NCI-H2081 (cell line): ENCODE measurements at regions not wholly inside any gene's neighbourhood (a gene's known extent, or its start where the extent isn't known, plus 50 kb on each side); places are given as distances from the start of the nearest gene placed in this dataset.

Experiments
- DNase-seq, 2 experiments: peaks; one replicate each; lab custom pipeline; 2025; lab: John Stamatoyannopoulos, UW

DNA sequence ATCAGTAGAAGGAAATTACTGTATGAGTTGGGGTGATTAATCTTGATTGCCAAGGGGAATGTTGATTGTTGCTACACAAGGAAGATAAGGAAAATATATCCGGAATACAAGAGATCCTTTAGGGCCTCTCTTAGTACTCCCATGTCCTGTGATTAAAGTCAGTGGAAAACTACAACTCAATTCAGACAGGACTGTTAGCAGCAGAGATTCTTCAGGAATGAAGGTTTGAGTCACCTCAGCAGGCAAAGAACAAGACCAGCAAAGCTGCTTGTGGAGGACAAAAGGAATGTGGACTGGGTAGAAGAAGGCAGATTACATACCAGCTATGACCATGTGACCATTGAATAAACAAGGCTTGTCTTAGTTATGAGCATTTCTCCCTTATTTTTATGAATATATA is 478.2 kb downstream of the BUD13 start:
- no peak for DNase-seq

DNA sequence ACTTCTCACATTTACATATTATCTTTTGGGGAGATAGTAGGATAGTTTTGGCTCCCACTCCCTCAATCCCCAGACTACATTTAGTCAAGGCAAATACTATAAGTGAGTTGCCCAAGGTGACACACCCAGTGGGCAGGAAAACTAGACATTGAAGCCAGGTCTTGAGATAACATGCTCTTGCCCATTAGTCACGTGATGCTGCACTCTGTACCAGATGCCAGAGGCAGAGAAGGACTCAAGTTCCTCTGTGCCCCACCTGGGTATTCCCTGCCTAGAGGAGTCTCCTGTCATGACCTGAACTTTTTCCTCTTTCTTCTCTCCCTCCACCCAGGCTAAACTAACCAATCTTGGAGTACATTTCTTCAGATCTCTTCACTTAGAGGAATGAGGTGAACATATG is 484.9 kb downstream of the BUD13 start:
- DNase-seq, result no peak

DNA sequence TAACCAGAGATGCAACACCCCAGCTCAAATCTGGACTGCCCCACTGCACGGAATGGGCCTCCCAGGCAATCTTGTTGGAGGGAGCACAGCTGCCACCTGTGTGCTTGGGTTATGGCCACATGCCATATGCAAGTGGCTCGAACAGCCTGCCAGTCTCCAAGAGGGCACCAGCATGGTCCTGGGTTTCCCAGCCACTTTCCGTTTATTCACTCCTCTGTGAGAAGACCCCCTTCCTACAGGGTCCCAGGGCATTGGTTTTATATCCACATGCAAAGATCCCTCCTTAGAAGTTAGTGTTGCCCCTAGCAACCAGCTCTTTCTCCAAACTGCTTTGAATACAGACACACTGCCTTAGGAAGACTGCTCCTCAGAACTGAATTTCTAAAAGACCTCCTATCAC is 487.8 kb downstream of the BUD13 start:
- DNase-seq, result no peak

DNA sequence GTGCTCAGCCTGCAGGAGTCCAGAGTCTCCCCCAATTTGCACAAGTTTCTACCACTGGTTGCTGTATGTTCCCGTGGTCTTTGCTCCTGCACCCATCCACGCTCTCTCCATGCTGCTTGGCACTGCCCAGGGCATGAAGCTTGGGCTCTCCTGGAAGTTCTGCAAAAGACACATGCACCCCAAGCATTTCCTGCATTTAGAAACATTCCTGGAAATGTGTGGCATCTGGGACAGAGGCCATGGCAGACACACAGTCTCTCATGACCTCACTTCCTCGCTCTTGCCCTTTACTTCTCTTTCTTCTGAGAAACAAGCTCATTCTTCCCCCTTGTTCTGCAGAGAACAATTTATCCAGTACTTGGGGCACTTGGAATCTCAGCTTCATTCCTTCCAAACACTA is 489.5 kb downstream of the BUD13 start:
- DNase-seq, result no peak

DNA sequence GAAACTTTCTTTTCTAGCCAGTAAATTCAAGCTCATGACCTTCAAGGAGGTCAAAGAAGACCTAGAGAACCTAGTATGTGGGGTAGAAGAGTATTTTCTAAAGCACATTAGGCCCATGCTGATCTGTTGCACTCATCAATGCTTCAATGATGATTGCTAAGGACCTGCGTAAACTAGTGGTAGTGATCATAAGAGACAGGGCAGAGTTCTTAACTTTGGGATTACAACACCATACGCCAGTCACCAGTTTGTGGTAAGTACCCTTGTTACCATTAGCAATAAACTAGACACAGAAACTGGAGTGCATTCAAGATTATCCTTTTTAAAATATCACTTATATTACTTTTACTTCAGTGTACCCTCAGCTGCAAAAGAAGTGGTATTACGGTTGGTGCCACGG is 490.3 kb downstream of the BUD13 start:
- no peak for DNase-seq

DNA sequence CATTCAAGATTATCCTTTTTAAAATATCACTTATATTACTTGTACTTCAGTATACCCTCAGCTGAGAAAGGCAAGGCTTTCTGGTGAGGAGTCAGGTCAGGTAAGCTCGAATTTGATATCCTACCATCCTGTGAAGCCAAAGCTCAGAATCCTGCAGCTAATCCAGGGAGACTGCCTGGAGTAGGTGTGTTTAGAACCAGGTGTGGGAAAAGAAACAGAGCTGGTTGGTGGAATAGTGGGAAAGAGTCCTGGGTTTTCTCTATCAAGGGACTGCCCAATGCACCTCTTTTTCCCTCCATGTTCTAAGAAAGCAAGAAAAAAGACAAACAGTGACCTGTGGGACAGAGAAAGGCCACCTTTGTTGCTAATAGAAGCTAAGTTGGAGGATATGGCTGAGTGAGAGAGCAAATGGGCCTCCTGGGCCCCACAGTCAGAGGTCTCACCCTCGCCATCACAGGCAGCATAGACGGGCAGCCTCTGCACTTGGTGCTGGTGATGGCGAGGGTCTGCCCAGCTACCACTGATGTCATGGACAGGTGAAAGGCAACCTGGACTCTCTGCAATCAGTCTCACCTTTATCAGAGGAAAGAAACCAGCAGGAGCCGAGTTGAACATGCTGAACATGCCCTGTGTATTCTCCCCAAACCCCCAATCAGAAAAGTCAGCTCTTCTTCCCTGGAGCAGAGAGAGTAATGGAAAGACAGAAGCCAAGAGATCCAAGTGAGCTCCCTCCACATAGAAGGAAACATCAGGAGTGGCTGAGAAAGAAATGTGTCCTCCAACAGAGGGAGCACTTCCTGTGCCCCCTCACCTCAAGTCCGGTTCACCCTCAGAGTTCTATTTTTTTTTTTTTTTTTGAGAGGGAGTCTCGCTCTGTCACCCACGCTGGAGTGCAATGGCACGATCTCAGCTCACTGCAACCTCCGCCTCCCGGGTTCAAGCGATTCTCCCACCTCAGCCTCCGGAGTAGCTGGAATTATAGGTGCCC is 491.3 kb downstream of the BUD13 start:
- DNase-seq, result no peak

DNA sequence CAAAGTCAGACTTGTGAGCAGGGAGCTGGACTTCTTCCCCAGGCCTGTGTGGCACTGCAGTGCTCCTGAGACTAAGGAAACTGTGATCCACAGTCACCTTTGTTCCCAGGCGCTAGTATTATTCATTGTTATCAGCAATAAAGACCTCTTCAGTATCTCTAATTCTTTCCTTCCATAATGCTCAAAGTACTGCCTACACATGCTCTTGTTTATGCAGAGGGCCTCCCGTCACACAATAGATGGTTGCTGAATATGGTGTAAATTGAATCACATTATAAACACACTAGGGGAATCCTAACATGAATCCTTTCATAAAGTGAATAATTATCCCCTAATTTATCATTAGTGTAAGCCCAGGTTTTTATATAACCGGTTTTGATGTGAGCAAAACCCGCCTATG is 493.3 kb downstream of the BUD13 start:
- DNase-seq, result no peak

DNA sequence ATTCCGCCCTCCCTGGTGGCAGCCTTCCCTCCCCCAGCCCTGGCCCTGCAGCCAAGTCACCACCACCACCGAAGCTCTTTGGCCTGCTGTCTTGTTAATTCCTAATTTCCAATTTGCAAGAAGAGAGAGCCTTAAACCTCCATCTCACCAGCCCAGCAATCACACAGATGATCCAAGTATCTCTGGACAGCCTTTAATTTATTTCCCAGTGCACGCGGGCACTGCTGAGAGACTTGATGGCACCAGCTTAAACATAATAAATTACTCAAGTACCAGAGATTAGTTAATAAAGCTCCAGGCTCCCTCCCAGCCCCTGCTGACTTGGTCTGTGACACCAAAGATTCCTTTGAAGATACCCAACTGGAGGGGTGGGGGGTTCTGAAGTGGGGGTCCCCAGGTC is 494.7 kb downstream of the BUD13 start:
- DNase-seq, result no peak

DNA sequence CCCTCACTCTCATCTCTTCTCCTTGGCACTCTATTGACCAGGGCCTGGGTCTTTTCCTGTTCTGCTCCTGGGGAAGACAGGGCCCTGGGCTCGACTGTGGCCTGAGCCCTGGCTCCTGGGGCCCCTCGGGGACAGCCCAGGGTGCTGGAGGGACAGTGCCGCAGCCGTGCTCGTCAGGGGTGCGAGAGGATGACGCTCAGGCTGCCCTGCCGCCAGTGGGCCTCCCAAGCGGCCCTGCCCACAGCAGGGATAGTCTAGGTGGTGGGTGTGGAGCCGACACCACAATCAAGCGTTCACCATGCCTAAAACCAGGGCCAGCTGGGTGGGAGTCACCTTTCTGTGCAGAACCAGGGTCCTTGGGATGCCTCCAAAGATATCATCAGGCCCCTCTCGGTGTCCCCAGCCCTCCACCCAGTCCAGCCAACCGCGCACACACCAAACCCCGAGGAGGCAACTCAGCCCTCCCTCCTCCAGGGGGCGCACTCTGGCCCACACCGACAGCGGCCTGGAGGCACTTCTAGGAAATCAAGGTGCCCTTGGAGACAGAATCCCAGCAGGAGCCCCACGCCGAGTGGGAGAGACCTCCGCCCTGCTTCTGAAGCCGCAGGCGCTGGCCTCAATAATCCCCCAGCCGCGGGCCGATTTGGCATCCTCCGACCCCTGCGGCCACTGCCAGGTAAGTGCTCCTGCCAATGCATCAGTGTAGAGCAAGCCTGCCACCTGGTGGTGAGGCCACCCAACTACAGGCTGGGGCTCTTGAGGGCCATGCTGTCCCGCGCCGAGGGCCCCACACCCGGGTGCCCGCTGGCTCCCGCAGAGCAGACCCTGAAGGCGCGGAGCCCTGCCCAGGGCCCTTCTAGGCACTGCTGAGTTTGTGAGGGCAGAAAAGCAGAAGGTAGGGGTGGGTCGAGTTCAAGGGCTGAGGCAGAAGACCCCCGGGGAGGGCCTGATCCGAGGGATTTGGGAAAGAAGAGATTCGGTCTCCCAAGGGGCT is 496.4 kb downstream of the BUD13 start:
- DNase-seq, result peak; percentile 84 to 86

DNA sequence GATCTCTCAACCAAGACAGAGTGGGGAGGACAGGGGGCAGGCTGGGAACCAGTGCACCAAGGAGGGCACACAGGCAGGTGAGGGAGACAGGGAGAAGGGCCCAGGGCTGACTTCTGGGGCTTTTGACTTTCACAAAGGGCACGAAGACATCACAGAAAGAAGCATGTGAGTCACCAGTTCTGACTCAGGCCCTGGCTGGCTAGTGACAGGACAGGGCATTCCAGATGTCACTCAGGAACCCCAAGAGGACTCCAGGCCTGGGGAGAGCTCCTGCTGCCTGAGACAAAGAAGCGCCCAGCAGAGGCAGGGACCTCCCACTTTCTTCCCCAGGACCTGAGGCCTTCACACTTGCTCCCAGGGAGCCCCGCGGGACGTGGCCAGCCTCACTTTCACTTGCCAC is 497.2 kb downstream of the BUD13 start:
- DNase-seq, result no peak

DNA sequence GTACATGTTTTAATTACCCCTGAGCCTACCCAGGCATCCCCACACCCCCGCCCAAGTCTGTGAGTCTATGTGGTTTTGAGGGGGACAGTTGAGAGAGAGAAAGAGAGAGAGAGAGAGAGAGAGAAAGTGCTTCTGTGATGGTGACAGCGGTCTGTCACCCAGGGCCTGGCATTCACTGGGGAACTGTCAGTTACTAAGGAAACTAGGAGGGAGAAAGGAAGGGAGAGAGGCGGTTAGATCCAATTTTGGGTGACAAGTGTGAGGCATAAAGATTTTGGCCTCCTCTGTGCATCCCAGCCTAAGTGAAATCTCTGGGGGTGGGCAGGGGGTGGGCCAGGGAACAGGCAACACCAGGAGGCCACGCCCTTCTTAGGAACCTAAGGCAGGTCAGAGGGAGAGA is 498.3 kb downstream of the BUD13 start:
- DNase-seq, result no peak

DNA sequence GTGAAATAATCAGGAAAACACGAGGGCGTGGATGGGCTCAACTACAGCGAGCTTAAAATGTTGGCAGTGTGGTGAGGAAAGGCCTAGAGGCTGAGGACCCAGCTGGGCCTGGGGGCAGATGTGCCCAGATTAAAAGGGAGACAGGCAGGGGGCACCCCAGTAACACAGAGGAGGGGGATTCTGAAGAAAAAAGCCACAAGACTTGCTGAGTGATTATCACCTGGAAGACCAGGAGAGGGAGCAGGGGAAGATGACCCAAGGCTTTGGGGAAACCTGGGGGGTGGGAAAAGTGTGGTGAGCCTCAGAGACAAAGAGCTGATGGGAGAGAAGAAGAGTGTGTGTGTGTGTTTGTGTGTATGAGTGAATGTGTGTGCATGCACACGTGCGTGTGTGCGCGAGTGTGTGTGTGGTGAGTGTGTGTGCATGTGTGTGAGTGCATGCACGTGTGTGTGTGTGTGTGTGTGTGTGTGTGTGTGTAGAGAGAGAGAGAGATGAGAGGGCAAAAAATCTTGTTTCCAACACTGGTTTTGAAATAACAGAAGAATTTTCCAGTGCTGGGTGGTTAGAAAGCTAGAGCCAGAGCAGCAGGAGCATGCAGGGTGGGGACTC is 500.5 kb downstream of the BUD13 start:
- no peak for DNase-seq

DNA sequence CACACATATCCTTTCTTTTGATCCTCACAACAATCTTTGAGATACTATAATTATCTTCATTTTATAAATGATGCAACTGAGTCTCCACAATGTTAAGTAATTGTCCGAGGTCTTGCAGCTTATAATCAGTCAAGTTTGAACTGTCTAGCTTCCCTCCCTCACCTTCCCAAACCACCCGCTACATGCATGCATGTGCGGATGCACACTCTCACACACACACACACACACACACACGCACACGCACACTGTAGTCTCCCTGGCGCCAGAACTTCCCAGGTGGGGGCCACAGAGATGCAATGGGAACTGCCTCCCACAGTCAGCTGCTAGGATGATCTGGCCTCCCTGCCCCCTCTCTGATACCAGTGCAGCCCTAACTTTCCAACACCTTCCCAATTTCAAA is 501.3 kb downstream of the BUD13 start:
- no peak for DNase-seq

DNA sequence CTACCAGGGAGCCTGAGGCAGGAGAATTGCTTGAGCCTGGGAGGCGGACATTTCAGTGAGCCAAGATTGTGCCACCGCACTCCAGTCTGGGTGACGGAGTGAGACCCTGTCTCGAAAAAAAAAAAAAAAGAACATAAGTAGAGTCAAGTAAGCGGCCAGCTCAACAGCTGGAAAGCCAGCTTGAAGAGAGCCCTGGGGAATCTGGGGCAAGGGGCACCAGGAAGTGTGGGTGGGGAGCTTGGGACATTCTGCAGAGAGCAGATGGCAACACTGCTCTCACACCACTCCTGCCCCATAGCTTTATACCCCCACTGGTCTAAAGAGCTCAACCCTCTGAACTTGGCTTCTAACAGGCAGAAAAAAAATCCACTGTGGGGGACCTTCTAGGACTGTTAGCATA is 505.6 kb downstream of the BUD13 start:
- no peak for DNase-seq

DNA sequence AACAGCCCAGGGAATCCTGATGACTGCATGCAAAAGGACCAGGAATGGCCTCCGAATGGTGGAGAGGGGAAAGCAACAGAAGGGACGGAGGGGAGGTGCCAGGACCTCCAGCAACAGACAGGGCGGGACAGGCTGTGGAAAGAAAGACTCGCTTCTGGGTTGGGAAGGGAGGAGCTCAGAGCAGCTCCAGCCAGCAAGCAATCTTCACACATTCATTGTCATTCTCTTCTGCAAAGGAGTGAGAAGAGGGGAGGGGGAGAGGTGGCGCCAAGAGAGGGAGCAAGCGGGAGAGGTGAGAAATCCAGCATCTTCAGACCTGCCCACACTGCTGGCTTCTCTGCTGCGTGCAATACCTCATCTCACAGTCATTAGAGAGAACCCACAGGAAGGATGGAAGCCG is 509.0 kb downstream of the BUD13 start:
- no peak for DNase-seq

DNA sequence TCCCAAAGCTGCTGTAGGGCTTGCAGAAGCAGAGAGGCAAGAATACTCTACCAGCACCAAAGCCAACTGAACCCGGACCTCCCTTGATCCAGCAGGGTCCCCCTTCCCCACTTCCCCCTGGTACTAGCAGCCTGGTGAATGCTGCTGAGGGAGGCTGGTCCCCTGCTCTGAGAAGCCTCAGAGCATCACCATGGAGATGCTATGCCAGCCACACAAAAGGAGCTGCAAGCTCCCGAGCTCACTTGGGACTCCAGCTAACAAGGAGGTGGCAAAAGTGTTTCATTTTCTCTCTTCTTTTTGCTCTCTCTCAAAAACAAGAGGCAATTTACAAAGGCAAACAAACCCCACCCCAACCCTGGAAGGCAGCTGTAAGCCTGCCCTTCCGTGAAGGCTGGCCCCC is 509.8 kb downstream of the BUD13 start:
- no peak for DNase-seq

DNA sequence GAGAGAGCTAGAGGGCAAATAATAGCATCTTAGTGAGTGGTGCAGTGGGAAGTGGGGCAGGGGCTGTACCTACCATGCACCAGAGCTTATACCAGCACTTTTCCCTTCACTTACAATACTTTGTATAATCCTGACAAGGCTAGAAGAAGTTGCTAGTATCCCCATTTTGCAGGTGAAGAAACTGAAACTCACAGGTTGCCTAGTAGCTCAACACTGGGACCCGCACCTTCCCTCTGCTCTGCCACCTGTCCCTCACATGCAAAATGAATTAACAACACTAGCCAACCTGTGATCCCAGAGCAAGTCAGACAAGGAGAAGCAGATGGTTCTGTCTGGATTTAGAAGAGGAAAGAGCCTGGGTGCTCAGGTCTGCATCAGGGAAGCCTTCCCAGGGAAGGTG is 510.4 kb downstream of the BUD13 start:
- no peak for DNase-seq

DNA sequence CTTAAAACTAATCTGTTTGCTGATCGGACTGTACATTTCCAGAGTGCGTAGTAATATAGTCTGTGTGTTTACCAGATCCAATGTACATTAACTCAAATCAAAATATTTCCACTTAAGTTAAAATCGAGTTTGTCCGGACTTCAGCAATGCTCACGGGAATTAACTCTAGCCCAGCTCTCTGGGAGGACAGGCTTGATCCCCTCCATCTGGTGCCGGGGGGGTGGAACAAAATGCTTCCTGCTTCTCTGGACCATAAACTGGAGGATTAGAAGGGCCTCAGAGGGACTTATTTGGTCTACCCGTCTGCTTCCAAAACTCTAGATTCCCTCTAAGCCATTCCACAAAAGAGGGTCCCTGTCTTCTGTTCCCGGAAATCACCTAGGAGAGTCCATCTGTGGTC is 511.2 kb downstream of the BUD13 start:
- DNase-seq, result no peak

DNA sequence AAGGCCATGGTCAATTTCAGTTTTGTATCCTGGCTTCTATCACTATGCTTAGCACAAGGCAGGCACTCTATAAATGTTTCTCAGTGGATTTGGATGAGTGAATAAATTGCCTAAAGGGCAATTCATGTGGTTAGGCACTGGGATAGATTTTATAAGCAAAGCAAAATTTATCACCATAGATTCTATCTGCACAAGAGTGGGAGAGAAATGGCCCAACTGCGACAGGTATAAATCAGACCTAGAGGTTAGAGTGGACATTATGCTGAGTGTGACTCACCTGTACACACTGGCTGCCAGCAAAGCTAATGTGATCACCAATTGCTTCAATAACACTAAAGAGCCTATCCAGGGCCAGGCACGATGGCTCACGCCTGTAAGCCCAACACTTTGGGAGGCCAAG is 514.0 kb downstream of the BUD13 start:
- no peak for DNase-seq

DNA sequence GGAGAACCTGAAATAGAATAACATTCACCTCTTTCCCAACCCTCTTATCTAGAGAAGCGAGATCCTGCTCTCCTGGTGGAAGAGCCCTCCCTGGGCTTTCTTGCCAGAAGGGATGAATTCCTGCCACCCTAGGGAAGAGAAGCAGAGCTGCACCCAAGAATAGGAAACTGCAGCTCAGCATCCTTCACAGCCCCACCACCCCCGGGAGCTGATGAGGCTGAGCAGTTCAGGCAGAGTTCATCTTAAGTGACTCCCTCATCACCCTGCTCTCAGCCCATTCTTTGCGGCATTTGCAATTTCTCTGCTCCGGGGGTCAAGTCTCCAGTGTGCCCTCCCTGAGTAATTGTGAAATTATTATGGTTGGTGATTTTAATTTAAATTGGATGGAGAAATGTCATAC is 514.9 kb downstream of the BUD13 start:
- no peak for DNase-seq

DNA sequence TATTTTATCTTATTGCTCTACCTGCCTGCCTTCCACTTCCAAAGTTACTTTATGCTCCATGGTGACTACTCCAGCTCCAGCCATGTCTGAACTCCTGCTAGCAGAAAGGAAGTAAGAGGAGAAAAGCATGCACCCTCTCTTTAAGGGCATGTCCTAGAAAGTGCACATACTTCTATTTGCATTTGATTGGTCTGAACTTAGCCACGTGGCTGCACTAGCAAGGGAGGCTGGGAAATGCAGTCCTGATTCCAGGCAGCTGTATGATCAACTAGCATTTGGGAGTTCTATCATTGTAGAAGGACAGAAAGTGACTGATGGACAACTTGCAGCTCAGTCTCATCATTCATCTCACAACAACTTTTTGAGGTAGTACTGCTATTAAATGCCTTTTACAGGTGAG is 515.7 kb downstream of the BUD13 start:
- no peak for DNase-seq

DNA sequence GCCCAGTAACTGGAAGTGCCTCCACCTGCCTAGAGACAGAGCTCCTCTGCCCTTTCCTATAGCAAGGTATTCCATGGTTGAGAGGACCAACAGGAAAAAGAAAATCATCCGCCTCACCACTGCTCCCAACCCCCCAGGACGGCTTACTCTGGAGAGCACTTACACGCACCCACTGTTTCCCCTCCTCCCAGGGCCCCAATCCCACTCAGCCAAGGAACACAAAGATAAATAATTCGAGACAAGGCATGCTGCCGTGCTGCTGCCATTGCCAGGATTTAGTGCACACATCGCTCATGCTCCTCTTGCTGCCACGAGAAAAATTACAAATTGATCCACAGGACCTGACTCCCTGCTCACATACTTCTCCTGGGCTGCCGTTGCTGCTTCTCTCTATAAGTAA is 516.6 kb downstream of the BUD13 start:
- no peak for DNase-seq
